H54 (cell line): ENCODE measurements at regions not wholly inside any gene's neighbourhood (a gene's known extent, or its start where the extent isn't known, plus 50 kb on each side); places are given as distances from the start of the nearest gene placed in this dataset.
"Not testable (repeated sequence)": the region's sequence is repeated elsewhere in the genome, so short reads cannot be mapped to it uniquely, and the experiment has no call there.

Experiments
- DNase-seq: peaks from one replicate; pipeline ENCODE4 v3.0.0; 2011; ENCODE audit warnings: low spot score, mixed read lengths; ENCODE audit not compliant: insufficient read length
- FAIRE-seq: peaks from 3 replicates; lab custom pipeline; 2011; peaks lifted over from hg19 to GRCh38; lab: Jason Lieb, UNC
- POLR2A ChIP-seq: IDR thresholded peaks from 2 replicates; pipeline ENCODE4 v1.6.1; 2011; ENCODE audit warnings: low read depth, mild to moderate bottlenecking, low read length

GRCh38 chr9:39554352-39554751 is 198.9 kb downstream of the SPATA31A1 start:
- not testable (repeated sequence) for DNase-seq, FAIRE-seq

GRCh38 chr9:39559384-39559783 is 203.9 kb downstream of the SPATA31A1 start:
- not testable (repeated sequence) for FAIRE-seq, DNase-seq

- not testable (repeated sequence) for FAIRE-seq
These were observed 211.3 kb downstream of the SPATA31A1 start for GRCh38 chr9:39566782-39567181.

GRCh38 chr9:39567396-39567795 is 211.9 kb downstream of the SPATA31A1 start:
- not testable (repeated sequence) for FAIRE-seq, DNase-seq

More at GRCh38 chr9:39566782-39567181, 211.3 kb downstream of the SPATA31A1 start:
- DNase-seq: not testable (repeated sequence)

GRCh38 chr9:39568900-39569299 is 213.4 kb downstream of the SPATA31A1 start:
- FAIRE-seq, DNase-seq: not testable (repeated sequence)

- not testable (repeated sequence) for DNase-seq, FAIRE-seq
These were observed 217.9 kb downstream of the SPATA31A1 start for GRCh38 chr9:39573024-39574022.

- not testable (repeated sequence) for FAIRE-seq, DNase-seq
These were observed 223.5 kb downstream of the SPATA31A1 start for GRCh38 chr9:39579000-39579399.

GRCh38 chr9:39581296-39581695 is 225.8 kb downstream of the SPATA31A1 start:
- FAIRE-seq, DNase-seq: not testable (repeated sequence)

GRCh38 chr9:39582677-39583412 is 227.4 kb downstream of the SPATA31A1 start:
- not testable (repeated sequence) for FAIRE-seq, DNase-seq

- not testable (repeated sequence) for DNase-seq, FAIRE-seq
These were observed 227.9 kb downstream of the SPATA31A1 start for GRCh38 chr9:39583413-39583747.

- not testable (repeated sequence) for FAIRE-seq, DNase-seq
These were observed 229.8 kb downstream of the SPATA31A1 start for GRCh38 chr9:39585233-39585632.

GRCh38 chr9:39587844-39588499 is 232.5 kb downstream of the SPATA31A1 start:
- TF ChIP-seq POLR2A: no peak
- no peak for FAIRE-seq
- no peak for DNase-seq

GRCh38 chr9:39588500-39589137 is 233.2 kb downstream of the SPATA31A1 start:
- no peak for FAIRE-seq

GRCh38 chr9:39604089-39604488 is 248.6 kb downstream of the SPATA31A1 start:
- not testable (repeated sequence) for FAIRE-seq, DNase-seq

More at GRCh38 chr9:39588500-39589137, 233.2 kb downstream of the SPATA31A1 start:
- DNase-seq: no peak
- no peak for TF ChIP-seq POLR2A

GRCh38 chr9:39611449-39612231 is 256.2 kb downstream of the SPATA31A1 start:
- DNase-seq, FAIRE-seq: not testable (repeated sequence)

GRCh38 chr9:39616480-39616879 is 261.0 kb downstream of the SPATA31A1 start:
- DNase-seq, FAIRE-seq: not testable (repeated sequence)

- not testable (repeated sequence) for FAIRE-seq, DNase-seq
These were observed 268.6 kb downstream of the SPATA31A1 start for GRCh38 chr9:39624048-39624447.

GRCh38 chr9:39632071-39632470 is 276.6 kb downstream of the SPATA31A1 start:
- not testable (repeated sequence) for DNase-seq, FAIRE-seq
